ENCODE measurements at regions not wholly inside any gene's neighbourhood (a gene's known extent, or its start where the extent isn't known, plus 50 kb on each side); places are given as distances from the start of the nearest gene placed in this dataset.

- no peak for DNase-seq (ENCODE audit: low read depth in 2 of 2)
Measured at GRCh38 chr22:48353116-48353947, 1474.3 kb downstream of the BRD1 start.

- no peak for DNase-seq (ENCODE audit: low read depth in 2 of 2)
Measured at GRCh38 chr22:48352086-48352911, 1475.4 kb downstream of the BRD1 start.

GRCh38 chr22:48351376-48352085 lies 1476.1 kb downstream of the BRD1 start:
- DNase-seq (ENCODE audit: low read depth in 2 of 2): no peak

DNA sequence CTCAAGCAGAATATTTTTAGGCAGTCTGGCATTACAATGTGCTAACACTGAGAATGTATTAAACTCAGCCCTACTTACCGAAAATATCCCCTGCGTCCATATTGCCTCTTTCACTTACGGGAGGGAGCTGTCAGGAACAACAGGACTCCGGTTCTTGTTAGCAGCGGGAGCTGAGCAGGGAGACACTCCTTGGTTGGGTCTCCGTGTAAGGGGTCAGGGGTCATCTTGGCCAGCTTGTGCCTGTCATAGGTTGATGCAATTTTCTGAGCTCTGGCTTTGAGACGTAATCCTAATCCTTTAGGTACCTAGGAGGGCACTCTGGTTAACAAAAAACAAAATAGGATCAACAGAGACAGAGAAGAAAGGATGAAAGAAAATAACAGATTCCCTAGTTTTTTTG lies 1477.2 kb downstream of the BRD1 start:
- no peak for DNase-seq (ENCODE audit: low read depth in 2 of 2)

DNA sequence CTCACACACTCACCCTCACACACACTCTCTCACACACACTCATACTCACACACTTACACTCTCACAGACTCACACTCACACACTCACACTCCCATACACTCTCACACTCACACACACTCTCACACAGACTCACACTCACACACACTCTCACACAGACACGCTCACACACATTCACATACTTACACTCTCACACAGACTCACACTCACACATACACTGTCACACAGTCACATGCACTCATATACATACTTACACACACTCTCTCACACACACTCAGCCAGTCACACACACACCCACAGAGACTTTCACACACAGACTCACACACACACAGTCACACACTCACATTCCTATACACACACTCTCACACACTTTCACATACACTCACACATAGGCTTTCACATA lies 1478.8 kb downstream of the BRD1 start:
- DNase-seq (ENCODE audit: low read depth in 2 of 2): no peak

DNA sequence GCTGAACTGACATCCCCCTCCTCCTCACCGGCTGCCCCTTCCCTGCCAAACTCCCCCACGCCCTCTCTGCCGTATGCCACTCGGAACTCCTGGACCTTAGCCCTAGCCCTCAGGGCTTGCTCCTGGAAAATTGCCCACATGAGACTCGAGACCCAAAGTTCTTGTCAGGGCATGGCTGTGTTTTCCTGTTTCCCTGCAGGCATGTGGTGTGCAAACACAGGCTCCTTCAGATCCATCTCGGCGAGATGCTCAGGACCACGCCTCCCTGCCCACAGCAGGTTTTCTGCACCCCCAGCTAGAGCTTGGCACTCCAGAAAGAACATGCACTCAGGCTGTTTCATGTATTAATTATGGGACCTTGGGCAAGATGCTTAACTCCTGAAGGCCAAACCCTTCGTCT lies 1480.4 kb downstream of the BRD1 start:
- DNase-seq (ENCODE audit: low read depth in 2 of 2): no peak

GRCh38 chr22:48346911-48347310 lies 1480.8 kb downstream of the BRD1 start:
- DNase-seq (ENCODE audit: low read depth in 2 of 2): no peak

DNA sequence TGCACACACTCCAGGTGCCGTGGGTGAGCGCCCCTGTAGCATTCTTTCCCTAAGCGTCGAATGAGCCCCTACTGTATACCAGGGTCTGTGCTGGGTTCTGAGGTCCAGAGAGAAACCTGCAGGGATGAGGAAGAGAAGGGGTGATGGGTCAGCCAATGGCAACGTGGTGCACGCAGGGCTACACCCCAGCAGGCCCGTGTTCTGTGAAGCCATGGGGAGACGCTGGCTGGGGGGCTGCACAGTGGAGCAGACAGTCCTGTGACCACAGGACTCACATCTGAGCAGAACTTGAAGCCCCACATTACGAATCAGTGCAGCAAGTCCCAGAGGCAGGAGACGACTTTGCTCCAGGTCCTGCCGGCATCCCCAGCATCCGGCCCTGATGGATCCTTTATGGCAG lies 1481.4 kb downstream of the BRD1 start:
- no peak for DNase-seq (ENCODE audit: low read depth in 2 of 2)

- DNase-seq (ENCODE audit: low read depth in 2 of 2): no peak
Measured at GRCh38 chr22:48345631-48346030, 1482.0 kb downstream of the BRD1 start.

DNA sequence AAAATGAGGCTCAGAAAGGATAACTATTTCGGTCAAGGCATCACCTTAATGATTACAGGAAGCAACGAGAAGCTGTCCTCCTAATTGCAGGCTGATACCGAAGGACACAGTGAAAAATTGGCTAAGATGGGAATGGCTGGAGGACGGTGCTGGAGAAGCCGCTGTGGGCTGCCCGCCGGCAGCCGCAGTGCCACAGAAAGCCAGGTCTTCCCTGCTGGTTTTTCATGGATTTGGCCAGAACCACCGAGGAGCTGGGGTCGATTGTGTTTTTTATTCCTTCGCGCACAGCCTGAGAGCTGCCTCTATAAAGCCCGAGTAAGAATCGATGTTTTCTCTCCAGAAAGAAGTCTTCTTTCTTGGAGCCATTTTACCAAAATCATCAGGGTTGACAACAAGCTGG lies 1484.2 kb downstream of the BRD1 start:
- DNase-seq (ENCODE audit: low read depth in 2 of 2): no peak

GRCh38 chr22:48342732-48343131 lies 1484.9 kb downstream of the BRD1 start:
- no peak for DNase-seq (ENCODE audit: low read depth in 2 of 2)

- no peak for DNase-seq (ENCODE audit: low read depth in 2 of 2)
Measured at GRCh38 chr22:48342016-48342415, 1485.7 kb downstream of the BRD1 start.

GRCh38 chr22:48340727-48341709 lies 1486.7 kb downstream of the BRD1 start:
- DNase-seq (ENCODE audit: low read depth in 2 of 2): no peak

GRCh38 chr22:48340191-48340590 lies 1487.5 kb downstream of the BRD1 start:
- no peak for DNase-seq (ENCODE audit: low read depth in 2 of 2)

GRCh38 chr22:48338793-48339705 lies 1488.6 kb downstream of the BRD1 start:
- no peak for DNase-seq (ENCODE audit: low read depth in 2 of 2)

GRCh38 chr22:48337957-48338792 lies 1489.5 kb downstream of the BRD1 start:
- no peak for DNase-seq (ENCODE audit: low read depth in 2 of 2)

DNA sequence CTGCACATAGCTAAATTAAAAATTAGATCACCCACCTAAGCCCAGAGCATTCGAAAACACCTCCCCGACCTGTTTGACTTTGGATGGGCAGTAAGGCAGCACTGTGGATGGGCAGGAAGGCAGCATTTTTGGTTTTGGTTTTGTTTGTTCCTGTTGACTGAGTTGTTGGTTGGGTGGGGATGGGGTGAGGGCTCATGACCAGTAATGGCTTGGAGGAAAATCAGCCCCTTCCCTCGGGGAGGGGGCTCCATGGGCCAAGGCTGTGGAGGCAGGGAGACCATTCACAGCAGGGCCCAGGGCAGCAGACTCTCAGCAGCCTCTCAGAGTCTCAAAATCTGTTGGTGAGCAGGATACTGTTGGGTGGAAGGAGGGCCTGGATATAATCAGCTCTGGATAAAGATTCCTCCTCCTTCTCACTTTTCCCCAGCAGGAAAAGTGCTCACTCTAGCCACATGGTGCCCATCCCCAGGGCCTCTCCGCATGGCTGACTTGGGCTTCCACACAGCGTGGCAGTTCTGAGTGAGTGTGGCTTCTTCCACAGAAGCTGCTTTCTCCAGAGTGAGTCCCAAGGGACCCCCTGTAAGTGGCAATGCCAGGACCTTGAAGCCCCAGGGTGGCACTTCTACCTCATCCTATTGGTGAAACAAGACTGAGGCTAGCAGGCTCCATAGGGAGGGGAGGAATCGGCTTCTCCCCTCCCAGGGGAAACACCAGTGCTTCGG lies 1491.2 kb downstream of the BRD1 start:
- no peak for DNase-seq (ENCODE audit: low read depth in 2 of 2)

DNA sequence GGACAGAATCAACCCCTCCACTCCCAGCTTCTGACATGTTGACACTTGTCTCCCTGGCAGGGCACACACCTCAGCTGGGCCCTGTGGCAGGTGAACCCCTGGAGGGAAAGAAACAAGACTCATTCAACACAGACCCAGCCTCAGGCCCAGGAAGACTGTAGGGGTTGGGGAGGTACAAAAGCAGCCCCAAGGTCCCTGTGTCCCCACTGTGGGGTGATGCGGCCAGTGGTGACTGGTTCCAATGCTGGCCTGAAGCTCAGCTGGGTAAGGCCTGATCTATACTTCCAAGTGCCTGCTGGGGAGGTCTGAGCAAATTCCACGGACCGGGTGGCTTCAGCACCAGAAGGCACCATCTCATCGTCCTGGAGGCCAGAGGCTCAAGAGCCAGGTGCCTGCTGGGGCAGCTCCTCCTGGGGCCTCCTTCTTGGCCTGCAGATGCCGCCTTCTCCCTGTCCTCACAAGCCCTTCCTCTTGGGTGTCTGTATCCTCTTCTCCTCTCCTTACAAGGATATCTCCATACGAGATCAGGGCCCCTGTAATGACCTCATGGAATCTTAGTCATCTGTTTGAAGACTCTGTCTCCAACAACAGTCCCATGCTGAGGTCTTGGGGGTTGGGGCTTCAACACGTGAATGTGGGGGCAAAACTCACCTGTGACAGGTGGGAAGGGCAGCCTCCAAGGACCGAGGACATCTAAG lies 1492.1 kb downstream of the BRD1 start:
- DNase-seq (ENCODE audit: low read depth in 2 of 2): no peak
